OCI-LY1 (cell line): ENCODE measurements at regions not wholly inside any gene's neighbourhood (a gene's known extent, or its start where the extent isn't known, plus 50 kb on each side); places are given as distances from the start of the nearest gene placed in this dataset.

Source experiments
- H2AFZ ChIP-seq: fragments of 200-600 bp; sonication (generic), shearing (Covaris generic); 2 replicates; pipeline ENCODE4 v1.6.0; 2014; ENCODE audit warnings: antibody characterized with exemption, mild to moderate bottlenecking, low read length
- H3F3A ChIP-seq: fragments of 200-600 bp; sonication (generic), shearing (Covaris generic); 2 replicates; pipeline ENCODE4 v1.6.0; 2014; ENCODE audit warnings: mild to moderate bottlenecking, antibody characterized with exemption, low read length, moderate library complexity; ENCODE audit not compliant: insufficient read depth
- H3K27ac ChIP-seq: fragments of 200-600 bp; sonication (generic); 2 replicates; pipeline ENCODE4 v1.5.1; 2014; ENCODE audit warnings: low read length, mixed run types, mild to moderate bottlenecking, low read depth; ENCODE audit not compliant: poor library complexity, severe bottlenecking
- H3K27me3 ChIP-seq: fragments of 200-600 bp; sonication (generic); 2 replicates; pipeline ENCODE4 v1.6.0; 2014; ENCODE audit warnings: antibody characterized with exemption, mild to moderate bottlenecking, low read length, moderate library complexity; ENCODE audit not compliant: insufficient read depth
- H3K36me3 ChIP-seq: fragments of 200-600 bp; sonication (generic); 2 replicates; pipeline ENCODE4 v1.6.1; 2014; ENCODE audit warnings: mild to moderate bottlenecking, antibody characterized with exemption, low read length, moderate library complexity, mixed read lengths; ENCODE audit not compliant: insufficient read depth
- H3K4me1 ChIP-seq: fragments of 200-600 bp; sonication (generic); 2 replicates; pipeline ENCODE4 v1.5.1; 2014; ENCODE audit warnings: mild to moderate bottlenecking, low read length, moderate library complexity; ENCODE audit not compliant: insufficient read depth, severe bottlenecking
- H3K4me2 ChIP-seq: fragments of 200-600 bp; sonication (generic), shearing (Covaris generic); 2 replicates; pipeline ENCODE4 v1.6.1; 2014; ENCODE audit warnings: low read length
- H3K4me3 ChIP-seq: fragments of 200-600 bp; sonication (generic); 2 replicates; pipeline ENCODE4 v1.5.1; 2014; ENCODE audit warnings: low read length, low read depth, mild to moderate bottlenecking, mixed read lengths; ENCODE audit not compliant: poor library complexity, severe bottlenecking
- H3K79me2 ChIP-seq: fragments of 200-600 bp; shearing (Covaris generic); 2 replicates; pipeline ENCODE4 v1.6.1; 2016; ENCODE audit warnings: mixed run types, low read length, mixed read lengths; ENCODE audit not compliant: insufficient read depth
- H3K9ac ChIP-seq: fragments of 200-600 bp; sonication (generic), shearing (Covaris generic); 2 replicates; pipeline ENCODE4 v1.6.1; 2014; ENCODE audit warnings: mild to moderate bottlenecking, low read length, mixed read lengths
- H3K9me2 ChIP-seq: fragments of 200-600 bp; sonication (generic), shearing (Covaris generic); 2 replicates; pipeline ENCODE4 v1.6.1; 2014; ENCODE audit warnings: low read depth, mild to moderate bottlenecking, low read length, mixed read lengths
- H3K9me3 ChIP-seq: fragments of 200-600 bp; shearing (Covaris generic); 2 replicates; pipeline ENCODE4 v1.6.1; 2014; ENCODE audit warnings: low read length, mixed read lengths
- H4K20me1 ChIP-seq: fragments of 200-600 bp; sonication (generic), shearing (Covaris generic); 2 replicates; pipeline ENCODE4 v1.6.0; 2016; ENCODE audit warnings: mild to moderate bottlenecking, low read length; ENCODE audit not compliant: insufficient read depth
- EZH2 ChIP-seq: fragments of 200-600 bp; sonication (generic), shearing (Covaris generic); IDR thresholded peaks from 2 replicates; pipeline ENCODE4 v1.8.0; 2017; ENCODE audit warnings: borderline replicate concordance, mixed run types, mild to moderate bottlenecking, antibody characterized with exemption, low read length, moderate library complexity, mixed read lengths
- TF ChIP-seq, protein P1 (sequence below): fragments of 200-600 bp; sonication (generic), shearing (Covaris generic); IDR thresholded peaks from 2 replicates; pipeline ENCODE4 v1.5.1; 2017; ENCODE audit warnings: mild to moderate bottlenecking, antibody characterized with exemption, low read length, moderate library complexity, mixed read lengths

DNA sequence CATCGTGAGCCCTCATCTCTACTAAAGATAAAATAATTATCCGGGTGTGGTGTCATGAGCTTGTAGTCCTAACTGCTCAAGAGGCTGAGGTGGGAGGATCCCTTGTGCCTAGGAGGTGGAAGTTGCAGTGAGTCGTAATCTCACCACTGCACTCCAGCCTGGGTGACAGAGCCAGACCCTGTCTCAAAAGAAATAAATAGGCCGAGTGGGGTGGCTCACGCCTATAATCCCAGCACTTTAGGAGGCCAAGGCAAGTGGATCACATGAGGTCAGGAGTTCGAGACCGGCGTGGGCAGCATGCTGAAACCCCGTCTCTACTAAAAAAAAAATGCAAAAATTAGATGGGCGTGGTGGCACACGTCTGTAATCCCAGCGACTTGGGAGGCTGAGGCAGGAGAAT lies 70.9 kb downstream of the RESF1 start:
- H3F3A ChIP-seq, result no peaks in the 10 kb centered on the region
- H3K9ac ChIP-seq, result no peak overlapping the region
- no peak overlapping the region for H3K27ac ChIP-seq
- no peaks in the 10 kb centered on the region for H3K79me2 ChIP-seq
- no peaks in the 10 kb centered on the region for H3K36me3 ChIP-seq
- no peak overlapping the region for H3K4me3 ChIP-seq
- H2AFZ ChIP-seq, result no peak overlapping the region
- H3K9me3 ChIP-seq, result no peaks in the 10 kb centered on the region
- peaks cover 16% of the 10 kb centered on the region for H3K4me1 ChIP-seq
- TF ChIP-seq, protein P1, sequence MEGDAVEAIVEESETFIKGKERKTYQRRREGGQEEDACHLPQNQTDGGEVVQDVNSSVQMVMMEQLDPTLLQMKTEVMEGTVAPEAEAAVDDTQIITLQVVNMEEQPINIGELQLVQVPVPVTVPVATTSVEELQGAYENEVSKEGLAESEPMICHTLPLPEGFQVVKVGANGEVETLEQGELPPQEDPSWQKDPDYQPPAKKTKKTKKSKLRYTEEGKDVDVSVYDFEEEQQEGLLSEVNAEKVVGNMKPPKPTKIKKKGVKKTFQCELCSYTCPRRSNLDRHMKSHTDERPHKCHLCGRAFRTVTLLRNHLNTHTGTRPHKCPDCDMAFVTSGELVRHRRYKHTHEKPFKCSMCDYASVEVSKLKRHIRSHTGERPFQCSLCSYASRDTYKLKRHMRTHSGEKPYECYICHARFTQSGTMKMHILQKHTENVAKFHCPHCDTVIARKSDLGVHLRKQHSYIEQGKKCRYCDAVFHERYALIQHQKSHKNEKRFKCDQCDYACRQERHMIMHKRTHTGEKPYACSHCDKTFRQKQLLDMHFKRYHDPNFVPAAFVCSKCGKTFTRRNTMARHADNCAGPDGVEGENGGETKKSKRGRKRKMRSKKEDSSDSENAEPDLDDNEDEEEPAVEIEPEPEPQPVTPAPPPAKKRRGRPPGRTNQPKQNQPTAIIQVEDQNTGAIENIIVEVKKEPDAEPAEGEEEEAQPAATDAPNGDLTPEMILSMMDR, result no peak
- TF ChIP-seq EZH2, result no peak
- H3K4me2 ChIP-seq, result no peak overlapping the region
- H3K27me3 ChIP-seq, result no peaks in the 10 kb centered on the region
- no peaks in the 10 kb centered on the region for H4K20me1 ChIP-seq
- H3K9me2 ChIP-seq, result no peaks in the 10 kb centered on the region

DNA sequence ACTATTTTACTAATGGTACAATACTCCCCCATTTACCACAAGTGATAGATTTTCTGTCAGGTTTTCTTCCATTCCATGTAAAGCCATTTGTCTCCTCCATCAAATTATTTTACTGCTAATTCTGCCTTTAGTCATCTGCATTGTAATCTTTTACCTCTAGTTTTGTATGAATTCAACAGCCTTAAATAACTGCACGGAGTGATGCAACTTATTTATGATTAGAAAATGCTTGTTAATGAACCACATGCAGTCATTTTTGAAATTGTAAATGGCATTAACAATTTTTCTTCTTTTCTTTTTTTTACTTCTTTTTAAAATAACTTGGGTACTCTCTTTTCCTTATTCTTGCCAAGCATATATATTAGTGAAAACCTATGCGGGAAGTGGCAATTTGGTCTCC lies 71.5 kb downstream of the RESF1 start:
- Histone ChIP-seq H3K9ac (no peak overlapping the region), H3K27ac (no peak overlapping the region), H3K4me1 (peaks cover 15% of the 10 kb centered on the region), H4K20me1 (no peaks in the 10 kb centered on the region), H3K4me2 (no peak overlapping the region), H3K9me2 (no peaks in the 10 kb centered on the region), H3K9me3 (no peaks in the 10 kb centered on the region), H3K27me3 (no peaks in the 10 kb centered on the region), H3F3A (no peaks in the 10 kb centered on the region), H2AFZ (no peak overlapping the region), H3K79me2 (no peaks in the 10 kb centered on the region), H3K4me3 (no peak overlapping the region), H3K36me3 (no peaks in the 10 kb centered on the region)
- no peak for TF ChIP-seq EZH2
- TF ChIP-seq, protein P1, result no peak

DNA sequence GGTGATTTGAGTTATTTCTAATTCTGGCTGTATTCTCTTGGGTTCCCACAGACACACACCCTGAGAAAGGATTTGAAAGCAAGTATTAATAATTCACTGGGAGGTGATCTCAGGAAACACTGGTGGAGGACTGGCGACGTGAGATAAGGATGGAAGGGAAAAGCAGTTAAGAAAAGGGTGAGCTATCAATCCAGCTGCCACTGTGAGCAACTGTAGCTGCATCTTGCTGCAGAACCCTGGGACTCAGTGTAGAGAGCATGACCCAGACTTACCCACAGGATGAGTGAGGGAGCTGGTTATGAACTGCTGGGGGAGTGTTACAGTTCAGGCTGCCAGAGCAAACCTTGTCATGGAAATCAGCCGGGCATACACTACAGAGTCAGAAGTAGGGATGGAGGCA lies 71.9 kb downstream of the RESF1 start:
- Histone ChIP-seq H3K9me3 (no peaks in the 10 kb centered on the region), H3K4me3 (no peak overlapping the region), H3K4me1 (peaks cover 11% of the 10 kb centered on the region), H4K20me1 (no peaks in the 10 kb centered on the region), H3K9me2 (no peaks in the 10 kb centered on the region), H3K9ac (no peak overlapping the region), H3K79me2 (no peaks in the 10 kb centered on the region), H3F3A (no peaks in the 10 kb centered on the region), H2AFZ (no peak overlapping the region), H3K36me3 (no peaks in the 10 kb centered on the region), H3K27ac (no peak overlapping the region), H3K4me2 (no peak overlapping the region), H3K27me3 (no peaks in the 10 kb centered on the region)
- no peak for TF ChIP-seq EZH2
- TF ChIP-seq, protein P1, result no peak
